ENCODE measurements at regions not wholly inside any gene's neighbourhood (a gene's known extent, or its start where the extent isn't known, plus 50 kb on each side); places are given as distances from the start of the nearest gene placed in this dataset.
A peak's percentile ranks its signal among the peaks of the same experiment; 100 is the strongest.

DNA sequence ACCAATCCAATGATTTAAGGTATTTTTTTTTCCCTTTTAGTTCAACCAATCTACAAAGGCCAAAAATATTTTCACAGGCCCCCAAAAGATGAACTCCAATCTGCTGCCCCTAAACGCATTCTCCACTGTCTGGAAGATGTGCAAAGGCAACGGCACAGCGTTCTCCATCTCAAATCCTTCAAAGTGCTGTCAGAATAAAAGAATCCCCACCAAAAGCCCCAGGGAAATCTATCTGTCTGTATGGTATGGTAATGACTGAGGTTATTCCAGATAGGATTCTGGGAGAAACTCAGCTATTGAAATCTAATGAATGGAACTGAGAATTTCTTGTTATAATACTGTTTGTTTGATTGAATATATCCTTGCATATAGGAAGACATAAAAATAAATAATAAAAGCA lies 217.8 kb upstream of the CCN2 start:
- Histone ChIP-seq H3K4me3 (ENCODE audit: low read depth, low read length) (no peak overlapping the region), H3K36me3 (ENCODE audit: control insufficient read depth, insufficient read depth, low read length) (no peaks in the 10 kb centered on the region), H3K27me3 (ENCODE audit: control insufficient read depth, insufficient read depth, low read length) (no peaks in the 10 kb centered on the region)
- FAIRE-seq, result no peak
- TF ChIP-seq, protein P1, sequence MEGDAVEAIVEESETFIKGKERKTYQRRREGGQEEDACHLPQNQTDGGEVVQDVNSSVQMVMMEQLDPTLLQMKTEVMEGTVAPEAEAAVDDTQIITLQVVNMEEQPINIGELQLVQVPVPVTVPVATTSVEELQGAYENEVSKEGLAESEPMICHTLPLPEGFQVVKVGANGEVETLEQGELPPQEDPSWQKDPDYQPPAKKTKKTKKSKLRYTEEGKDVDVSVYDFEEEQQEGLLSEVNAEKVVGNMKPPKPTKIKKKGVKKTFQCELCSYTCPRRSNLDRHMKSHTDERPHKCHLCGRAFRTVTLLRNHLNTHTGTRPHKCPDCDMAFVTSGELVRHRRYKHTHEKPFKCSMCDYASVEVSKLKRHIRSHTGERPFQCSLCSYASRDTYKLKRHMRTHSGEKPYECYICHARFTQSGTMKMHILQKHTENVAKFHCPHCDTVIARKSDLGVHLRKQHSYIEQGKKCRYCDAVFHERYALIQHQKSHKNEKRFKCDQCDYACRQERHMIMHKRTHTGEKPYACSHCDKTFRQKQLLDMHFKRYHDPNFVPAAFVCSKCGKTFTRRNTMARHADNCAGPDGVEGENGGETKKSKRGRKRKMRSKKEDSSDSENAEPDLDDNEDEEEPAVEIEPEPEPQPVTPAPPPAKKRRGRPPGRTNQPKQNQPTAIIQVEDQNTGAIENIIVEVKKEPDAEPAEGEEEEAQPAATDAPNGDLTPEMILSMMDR (IDR thresholded peaks at IDR 0.05; ENCODE audit: insufficient read depth, low read length, severe bottlenecking), result no peak
- no peak for DNase-seq (ENCODE audit: low read depth)

GRCh38 chr6:132167929-132168892 lies 217.0 kb upstream of the CCN2 start:
- Histone ChIP-seq H3K36me3 (ENCODE audit: control insufficient read depth, insufficient read depth, low read length) (no peaks in the 10 kb centered on the region), H3K4me3 (ENCODE audit: low read depth, low read length) (no peak overlapping the region), H3K27me3 (ENCODE audit: control insufficient read depth, insufficient read depth, low read length) (no peaks in the 10 kb centered on the region)
- no peak for DNase-seq (ENCODE audit: low read depth)
- no peak for FAIRE-seq
- TF ChIP-seq, protein P1 (IDR thresholded peaks at IDR 0.05; ENCODE audit: insufficient read depth, low read length, severe bottlenecking), result no peak

- H3K27me3 ChIP-seq (ENCODE audit: control insufficient read depth, insufficient read depth, low read length), result no peaks in the 10 kb centered on the region
- DNase-seq (ENCODE audit: low read depth) (no peak), FAIRE-seq (no peak)
- no peaks in the 10 kb centered on the region for H3K36me3 ChIP-seq (ENCODE audit: control insufficient read depth, insufficient read depth, low read length)
- TF ChIP-seq, protein P1 (IDR thresholded peaks at IDR 0.05; ENCODE audit: insufficient read depth, low read length, severe bottlenecking), result no peak
- no peak overlapping the region for H3K4me3 ChIP-seq (ENCODE audit: low read depth, low read length)
Measured at GRCh38 chr6:132166526-132167051, 215.4 kb upstream of the CCN2 start.

- TF ChIP-seq, protein P1 (IDR thresholded peaks at IDR 0.05; ENCODE audit: insufficient read depth, low read length, severe bottlenecking), result no peak
- no peaks in the 10 kb centered on the region for H3K27me3 ChIP-seq (ENCODE audit: control insufficient read depth, insufficient read depth, low read length)
- no peaks in the 10 kb centered on the region for H3K36me3 ChIP-seq (ENCODE audit: control insufficient read depth, insufficient read depth, low read length)
- DNase-seq (ENCODE audit: low read depth) (no peak), FAIRE-seq (no peak)
- H3K4me3 ChIP-seq (ENCODE audit: low read depth, low read length), result no peak overlapping the region
Measured at GRCh38 chr6:132165677-132166076, 214.5 kb upstream of the CCN2 start.

- DNase-seq (ENCODE audit: low read depth), result peak; percentile 52
- TF ChIP-seq, protein P1 (IDR thresholded peaks at IDR 0.05; ENCODE audit: insufficient read depth, low read length, severe bottlenecking), result peak; percentile 63
- Histone ChIP-seq H3K4me3 (ENCODE audit: low read depth, low read length) (no peak overlapping the region), H3K27me3 (ENCODE audit: control insufficient read depth, insufficient read depth, low read length) (no peaks in the 10 kb centered on the region), H3K36me3 (ENCODE audit: control insufficient read depth, insufficient read depth, low read length) (no peaks in the 10 kb centered on the region)
- no peak for FAIRE-seq
Measured at GRCh38 chr6:132161283-132161682, 210.1 kb upstream of the CCN2 start.

All from bronchial epithelial cell (primary cell).